ENCODE measurements at regions not wholly inside any gene's neighbourhood (a gene's known extent, or its start where the extent isn't known, plus 50 kb on each side); places are given as distances from the start of the nearest gene placed in this dataset.

DNA sequence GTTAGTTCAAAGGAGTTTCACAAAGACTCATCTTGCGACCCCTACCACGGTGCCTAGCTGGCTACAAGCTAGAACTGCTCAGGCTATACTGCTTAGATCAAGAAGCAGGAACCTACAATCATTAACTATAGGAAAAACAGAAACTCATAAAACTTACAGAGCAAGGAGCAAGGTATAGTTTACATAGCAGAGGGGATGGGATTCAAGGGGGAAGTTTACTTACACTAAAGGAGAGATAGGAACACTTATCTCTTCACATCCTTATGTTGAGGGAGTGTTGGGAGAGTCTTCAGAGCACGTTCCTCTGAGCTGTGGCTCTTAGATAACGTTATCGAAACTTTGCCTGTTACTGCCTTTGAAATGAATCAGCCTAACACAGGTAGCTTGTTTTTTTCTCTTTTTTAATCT lies 58.1 kb downstream of the FSCB start (continued):
- TF ChIP-seq, protein P1, sequence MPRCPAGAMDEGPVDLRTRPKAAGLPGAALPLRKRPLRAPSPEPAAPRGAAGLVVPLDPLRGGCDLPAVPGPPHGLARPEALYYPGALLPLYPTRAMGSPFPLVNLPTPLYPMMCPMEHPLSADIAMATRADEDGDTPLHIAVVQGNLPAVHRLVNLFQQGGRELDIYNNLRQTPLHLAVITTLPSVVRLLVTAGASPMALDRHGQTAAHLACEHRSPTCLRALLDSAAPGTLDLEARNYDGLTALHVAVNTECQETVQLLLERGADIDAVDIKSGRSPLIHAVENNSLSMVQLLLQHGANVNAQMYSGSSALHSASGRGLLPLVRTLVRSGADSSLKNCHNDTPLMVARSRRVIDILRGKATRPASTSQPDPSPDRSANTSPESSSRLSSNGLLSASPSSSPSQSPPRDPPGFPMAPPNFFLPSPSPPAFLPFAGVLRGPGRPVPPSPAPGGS (IDR thresholded peaks at IDR 0.05), result no peak
- TF ChIP-seq, protein P2, sequence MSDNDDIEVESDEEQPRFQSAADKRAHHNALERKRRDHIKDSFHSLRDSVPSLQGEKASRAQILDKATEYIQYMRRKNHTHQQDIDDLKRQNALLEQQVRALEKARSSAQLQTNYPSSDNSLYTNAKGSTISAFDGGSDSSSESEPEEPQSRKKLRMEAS (IDR thresholded peaks at IDR 0.05), result no peak
- TF ChIP-seq ZSCAN20 (CRISPR knock-in tag; IDR thresholded peaks at IDR 0.05), result no peak
- TF ChIP-seq TFCP2L1 (CRISPR knock-in tag; IDR thresholded peaks at IDR 0.05), result no peak
- TF ChIP-seq, protein P3, sequence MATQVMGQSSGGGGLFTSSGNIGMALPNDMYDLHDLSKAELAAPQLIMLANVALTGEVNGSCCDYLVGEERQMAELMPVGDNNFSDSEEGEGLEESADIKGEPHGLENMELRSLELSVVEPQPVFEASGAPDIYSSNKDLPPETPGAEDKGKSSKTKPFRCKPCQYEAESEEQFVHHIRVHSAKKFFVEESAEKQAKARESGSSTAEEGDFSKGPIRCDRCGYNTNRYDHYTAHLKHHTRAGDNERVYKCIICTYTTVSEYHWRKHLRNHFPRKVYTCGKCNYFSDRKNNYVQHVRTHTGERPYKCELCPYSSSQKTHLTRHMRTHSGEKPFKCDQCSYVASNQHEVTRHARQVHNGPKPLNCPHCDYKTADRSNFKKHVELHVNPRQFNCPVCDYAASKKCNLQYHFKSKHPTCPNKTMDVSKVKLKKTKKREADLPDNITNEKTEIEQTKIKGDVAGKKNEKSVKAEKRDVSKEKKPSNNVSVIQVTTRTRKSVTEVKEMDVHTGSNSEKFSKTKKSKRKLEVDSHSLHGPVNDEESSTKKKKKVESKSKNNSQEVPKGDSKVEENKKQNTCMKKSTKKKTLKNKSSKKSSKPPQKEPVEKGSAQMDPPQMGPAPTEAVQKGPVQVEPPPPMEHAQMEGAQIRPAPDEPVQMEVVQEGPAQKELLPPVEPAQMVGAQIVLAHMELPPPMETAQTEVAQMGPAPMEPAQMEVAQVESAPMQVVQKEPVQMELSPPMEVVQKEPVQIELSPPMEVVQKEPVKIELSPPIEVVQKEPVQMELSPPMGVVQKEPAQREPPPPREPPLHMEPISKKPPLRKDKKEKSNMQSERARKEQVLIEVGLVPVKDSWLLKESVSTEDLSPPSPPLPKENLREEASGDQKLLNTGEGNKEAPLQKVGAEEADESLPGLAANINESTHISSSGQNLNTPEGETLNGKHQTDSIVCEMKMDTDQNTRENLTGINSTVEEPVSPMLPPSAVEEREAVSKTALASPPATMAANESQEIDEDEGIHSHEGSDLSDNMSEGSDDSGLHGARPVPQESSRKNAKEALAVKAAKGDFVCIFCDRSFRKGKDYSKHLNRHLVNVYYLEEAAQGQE (IDR thresholded peaks at IDR 0.05), result no peak
- TF ChIP-seq RAD21 (conservative IDR thresholded peaks at IDR 0.05 in 1 of 2, IDR thresholded peaks at IDR 0.05 in 1 of 2), result no peak
- no peak for TF ChIP-seq KDM5A (IDR thresholded peaks at IDR 0.05)
- TF ChIP-seq KDM1A (IDR thresholded peaks at IDR 0.05; ENCODE audit: low read depth), result no peak

DNA sequence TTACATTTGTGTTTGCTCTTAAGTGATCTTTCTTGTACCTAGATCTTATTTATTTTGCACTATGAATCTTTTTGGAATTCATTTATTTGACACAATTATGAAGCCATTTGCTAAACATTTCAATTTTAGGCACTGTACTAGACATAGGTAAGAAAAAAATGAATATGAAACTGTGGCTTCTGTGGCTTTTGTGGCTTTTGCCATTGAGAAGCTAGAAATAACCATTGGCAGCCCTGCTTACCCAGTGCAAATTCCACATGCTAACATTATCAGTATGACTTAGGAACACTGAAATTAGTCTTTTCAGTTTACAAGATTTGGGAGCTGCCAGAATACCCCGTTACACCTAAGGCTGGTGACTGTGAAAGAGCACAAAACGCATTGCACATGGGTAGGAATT lies 60.1 kb downstream of the FSCB start:
- H3K27ac ChIP-seq, result no peak overlapping the region
- no peak for ATAC-seq
- no peaks in the 10 kb centered on the region for H3K9me3 ChIP-seq
- POLR2A ChIA-PET, result no interaction called here
- DNase-seq (ENCODE audit: low read depth in 1 of 2, low spot score in 1 of 2), result no peak
- CTCF ChIA-PET, result interaction anchor here (1.1 kb wide), 1 partner anchor 9 kb away, joined by 3 read pairs; no protein-coding TSS in a partner anchor
- no peak for TF ChIP-seq JUN (IDR thresholded peaks at IDR 0.05)
- no peak for TF ChIP-seq EP300 (IDR thresholded peaks at IDR 0.05)
- no peak for TF ChIP-seq RNF2 (IDR thresholded peaks at IDR 0.05; ENCODE audit: borderline replicate concordance, low read depth)
- no peak for TF ChIP-seq MAFK (IDR thresholded peaks at IDR 0.05; ENCODE audit: partially characterized antibody)
- TF ChIP-seq KDM5A (IDR thresholded peaks at IDR 0.05), result no peak
- TF ChIP-seq HOXB5 (CRISPR knock-in tag; IDR thresholded peaks at IDR 0.05), result no peak
- TF ChIP-seq EHMT2 (IDR thresholded peaks at IDR 0.05; ENCODE audit: low read depth), result no peak
- TF ChIP-seq EHF (CRISPR knock-in tag; IDR thresholded peaks at IDR 0.05), result no peak
- TF ChIP-seq GATA3 (IDR thresholded peaks at IDR 0.05; ENCODE audit: borderline replicate concordance), result no peak
- no peak for TF ChIP-seq POLR2A (IDR thresholded peaks at IDR 0.05; ENCODE audit: low read length)
- TF ChIP-seq FOSB (CRISPR knock-in tag; IDR thresholded peaks at IDR 0.05), result no peak
- no peak for TF ChIP-seq MYC (IDR thresholded peaks at IDR 0.05; ENCODE audit: borderline replicate concordance, low read length)
- TF ChIP-seq, protein P4, sequence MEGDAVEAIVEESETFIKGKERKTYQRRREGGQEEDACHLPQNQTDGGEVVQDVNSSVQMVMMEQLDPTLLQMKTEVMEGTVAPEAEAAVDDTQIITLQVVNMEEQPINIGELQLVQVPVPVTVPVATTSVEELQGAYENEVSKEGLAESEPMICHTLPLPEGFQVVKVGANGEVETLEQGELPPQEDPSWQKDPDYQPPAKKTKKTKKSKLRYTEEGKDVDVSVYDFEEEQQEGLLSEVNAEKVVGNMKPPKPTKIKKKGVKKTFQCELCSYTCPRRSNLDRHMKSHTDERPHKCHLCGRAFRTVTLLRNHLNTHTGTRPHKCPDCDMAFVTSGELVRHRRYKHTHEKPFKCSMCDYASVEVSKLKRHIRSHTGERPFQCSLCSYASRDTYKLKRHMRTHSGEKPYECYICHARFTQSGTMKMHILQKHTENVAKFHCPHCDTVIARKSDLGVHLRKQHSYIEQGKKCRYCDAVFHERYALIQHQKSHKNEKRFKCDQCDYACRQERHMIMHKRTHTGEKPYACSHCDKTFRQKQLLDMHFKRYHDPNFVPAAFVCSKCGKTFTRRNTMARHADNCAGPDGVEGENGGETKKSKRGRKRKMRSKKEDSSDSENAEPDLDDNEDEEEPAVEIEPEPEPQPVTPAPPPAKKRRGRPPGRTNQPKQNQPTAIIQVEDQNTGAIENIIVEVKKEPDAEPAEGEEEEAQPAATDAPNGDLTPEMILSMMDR (IDR thresholded peaks at IDR 0.05), result no peak
- no peak for TF ChIP-seq HEYL (CRISPR knock-in tag; IDR thresholded peaks at IDR 0.05)
- no peak for TF ChIP-seq RCOR1 (IDR thresholded peaks at IDR 0.05; ENCODE audit: low read depth, low read length)
- TF ChIP-seq TFCP2L1 (CRISPR knock-in tag; IDR thresholded peaks at IDR 0.05), result no peak
- TF ChIP-seq, protein P5, sequence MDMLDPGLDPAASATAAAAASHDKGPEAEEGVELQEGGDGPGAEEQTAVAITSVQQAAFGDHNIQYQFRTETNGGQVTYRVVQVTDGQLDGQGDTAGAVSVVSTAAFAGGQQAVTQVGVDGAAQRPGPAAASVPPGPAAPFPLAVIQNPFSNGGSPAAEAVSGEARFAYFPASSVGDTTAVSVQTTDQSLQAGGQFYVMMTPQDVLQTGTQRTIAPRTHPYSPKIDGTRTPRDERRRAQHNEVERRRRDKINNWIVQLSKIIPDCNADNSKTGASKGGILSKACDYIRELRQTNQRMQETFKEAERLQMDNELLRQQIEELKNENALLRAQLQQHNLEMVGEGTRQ (IDR thresholded peaks at IDR 0.05), result no peak
- no peak for TF ChIP-seq SREBF2 (IDR thresholded peaks at IDR 0.05)
- TF ChIP-seq JUNB (IDR thresholded peaks at IDR 0.05), result no peak
- TF ChIP-seq, protein P1 (IDR thresholded peaks at IDR 0.05), result no peak
- no peaks in the 10 kb centered on the region for H3K4me1 ChIP-seq
- FAIRE-seq, result no peak
- H3K4me2 ChIP-seq, result no peak overlapping the region
- WGBS (ENCODE audit: missing lambda C conversion rate), result 39% methylated on average over 2 of the region's 2 CpGs
- H3K4me3 ChIP-seq, result no peak overlapping the region
